Right hindlimb (tissue), 1 donor: ENCODE measurements at regions not wholly inside any gene's neighbourhood (a gene's known extent, or its start where the extent isn't known, plus 50 kb on each side); places are given as distances from the start of the nearest gene placed in this dataset.
"Not testable (repeated sequence)": the region's sequence is repeated elsewhere in the genome, so short reads cannot be mapped to it uniquely, and the experiment has no call there.

ENCODE experiments used
- DNase-seq: peaks from one replicate; pipeline ENCODE4 v3.0.0-alpha.2; 2018

DNA sequence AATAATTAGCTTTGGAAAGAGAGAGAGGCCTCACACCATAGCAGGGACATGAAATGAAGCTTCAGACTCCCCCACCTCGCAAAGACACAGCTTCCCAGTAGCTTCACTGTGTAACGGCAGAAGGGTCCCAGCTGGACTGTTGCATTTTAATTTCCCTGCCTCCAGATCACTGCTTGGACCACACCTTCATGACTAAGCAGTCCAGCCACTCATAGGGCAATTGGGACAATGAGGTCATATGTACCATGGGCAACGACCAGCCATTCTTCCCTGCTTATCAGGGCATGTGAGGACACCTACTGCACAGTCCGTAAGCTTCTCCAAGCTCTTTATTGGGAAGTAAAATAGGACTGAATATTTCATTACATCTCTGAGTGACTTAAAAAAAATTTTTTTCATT is 183.0 kb downstream of the MREG start:
- DNase-seq = no peak

- DNase-seq = no peak
Measured at GRCh38 chr2:215829261-215829660, 184.1 kb downstream of the MREG start.

DNA sequence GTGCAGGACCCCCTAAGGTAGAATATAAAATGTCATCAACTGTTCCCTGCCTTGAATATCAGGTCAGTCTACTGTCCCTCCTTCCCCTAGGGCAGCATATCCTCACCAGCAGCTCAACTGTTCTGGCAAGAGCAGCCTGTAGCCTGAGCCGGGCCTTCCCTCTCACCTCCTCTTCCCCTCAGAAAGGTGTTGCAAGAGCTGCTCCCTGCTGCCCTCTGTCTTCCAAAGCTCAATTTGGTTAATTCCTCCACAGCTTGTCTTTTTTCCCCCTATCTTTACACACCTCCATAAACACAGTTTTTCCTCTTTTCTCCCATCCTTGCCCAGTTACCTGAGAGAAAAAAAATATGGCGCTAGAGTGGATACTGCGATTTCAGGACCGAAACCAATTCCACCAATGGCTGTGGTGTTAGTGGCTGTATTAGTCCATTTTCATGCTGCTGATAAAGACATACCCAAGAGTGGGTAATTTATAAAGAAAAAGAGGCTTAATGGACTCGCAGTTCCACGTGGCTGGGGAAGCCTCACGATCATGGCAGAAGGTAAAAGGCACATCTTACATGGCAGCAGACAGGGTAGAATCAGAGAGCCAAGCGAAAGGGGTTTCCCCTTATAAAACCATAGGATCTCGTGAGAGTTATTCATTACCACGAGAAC is 184.7 kb downstream of the MREG start:
- peak; percentile 29 for DNase-seq

GRCh38 chr2:215826838-215827441 is 186.4 kb downstream of the MREG start:
- DNase-seq = no peak

GRCh38 chr2:215826376-215826775 is 187.0 kb downstream of the MREG start:
- DNase-seq = no peak

DNA sequence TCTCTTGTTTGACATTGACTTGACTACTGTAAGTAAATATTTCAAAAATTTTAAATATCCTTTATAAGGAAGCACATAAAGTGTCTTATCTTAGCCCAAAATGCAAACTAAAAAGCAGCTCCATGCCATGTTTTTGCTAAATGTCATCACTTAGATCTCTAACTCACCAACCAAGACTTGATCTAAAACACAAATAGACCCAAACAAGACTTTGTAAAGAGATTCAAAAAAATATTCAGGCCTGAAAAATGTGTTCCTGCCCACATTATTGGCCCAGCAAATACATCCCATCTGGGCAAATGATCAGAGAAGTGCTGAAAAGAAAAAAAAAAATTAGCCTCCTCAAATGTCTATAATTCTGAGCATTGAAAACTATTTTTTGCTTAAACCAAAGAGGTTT is 187.6 kb downstream of the MREG start:
- no peak for DNase-seq

GRCh38 chr2:215821298-215821697 is 192.1 kb downstream of the MREG start:
- not testable (repeated sequence) for DNase-seq

GRCh38 chr2:215819713-215820112 is 193.6 kb downstream of the MREG start:
- not testable (repeated sequence) for DNase-seq

DNA sequence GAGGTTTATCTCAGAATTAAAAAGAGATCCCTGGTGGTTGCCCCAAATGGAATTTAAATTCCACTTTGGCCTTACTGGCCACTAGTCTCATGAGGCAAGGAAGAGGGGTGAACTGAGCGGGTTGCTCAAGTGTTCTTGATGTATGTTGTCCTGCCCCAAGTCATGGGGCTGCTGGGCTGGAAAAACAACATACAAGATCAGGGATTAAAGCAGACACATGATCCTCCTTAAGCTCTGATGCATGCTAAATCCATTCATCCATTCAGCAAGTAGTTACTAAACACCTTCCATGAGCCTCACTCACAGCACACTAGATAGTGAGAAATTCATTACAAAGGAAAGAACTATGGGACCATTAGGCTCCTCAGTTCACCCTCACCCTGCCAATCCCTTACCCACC is 196.3 kb downstream of the MREG start:
- DNase-seq = no peak

GRCh38 chr2:215816424-215816823 is 196.9 kb downstream of the MREG start:
- no peak for DNase-seq

- no peak for DNase-seq
Measured at GRCh38 chr2:215815960-215816359, 197.4 kb downstream of the MREG start.

- DNase-seq = no peak
Measured at GRCh38 chr2:215812966-215813365, 200.4 kb downstream of the MREG start.

DNA sequence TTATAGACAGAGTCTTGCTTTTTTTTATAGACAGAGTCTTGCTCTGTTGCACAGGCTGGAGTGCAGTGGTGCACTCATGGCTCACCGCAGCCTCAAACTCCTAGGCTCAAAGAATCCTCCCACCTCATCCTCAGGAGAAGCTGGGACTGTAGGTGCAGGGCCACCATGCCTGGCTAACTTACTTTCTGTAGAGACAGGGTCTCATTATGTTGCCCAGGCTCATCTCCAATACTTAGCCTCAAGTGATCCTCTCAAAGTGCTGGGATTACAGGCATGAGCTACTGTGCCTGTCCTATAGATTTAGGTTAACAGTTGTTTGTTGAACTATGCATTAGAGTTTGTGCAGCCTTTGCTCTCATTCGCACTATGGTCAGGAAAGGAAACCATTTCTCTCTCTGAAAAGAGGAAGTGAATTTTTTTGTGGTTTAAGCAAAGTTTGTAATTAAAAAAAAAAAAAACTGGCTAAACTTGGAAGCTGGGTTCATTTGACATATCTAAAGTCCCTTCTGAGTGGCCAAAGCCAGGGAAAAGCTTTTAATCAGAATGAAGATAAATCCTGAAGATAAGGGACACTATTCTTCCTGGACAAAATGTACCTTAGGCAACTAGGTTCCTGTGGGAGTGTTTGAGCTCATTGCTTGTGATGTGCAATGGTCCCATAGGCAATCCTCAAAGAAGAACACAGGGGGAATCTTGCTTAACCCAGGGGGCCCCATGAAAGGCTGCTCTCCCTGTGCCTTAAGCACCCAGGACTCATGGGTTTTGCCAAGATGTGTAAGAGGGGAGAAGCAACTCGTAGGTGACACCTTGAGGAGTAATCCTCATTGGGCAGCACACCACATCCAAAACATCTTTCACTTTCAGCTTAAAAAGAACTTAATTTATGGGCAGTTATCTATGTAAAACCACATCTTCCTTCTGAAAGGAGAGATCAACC is 201.7 kb downstream of the MREG start:
- DNase-seq = no peak

DNA sequence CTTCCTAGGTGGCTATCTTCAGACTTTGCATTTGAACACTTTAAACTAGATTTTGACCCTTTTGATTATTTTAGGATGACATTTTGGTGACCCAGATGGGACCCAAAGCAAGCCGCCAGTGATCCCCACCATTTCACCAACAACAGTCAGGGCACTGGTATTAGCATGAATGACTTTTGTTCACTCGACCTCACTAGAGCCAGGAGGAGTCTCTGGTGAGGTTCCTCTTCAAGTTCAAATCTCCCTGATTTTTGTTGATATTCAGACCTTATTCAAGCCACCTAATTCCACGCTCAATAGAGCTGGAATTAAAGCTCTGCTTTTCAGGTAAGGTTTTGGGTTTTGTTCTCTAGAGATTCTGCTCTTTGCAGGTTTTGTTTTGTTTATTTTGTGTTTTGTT is 202.3 kb downstream of the MREG start:
- no peak for DNase-seq

DNA sequence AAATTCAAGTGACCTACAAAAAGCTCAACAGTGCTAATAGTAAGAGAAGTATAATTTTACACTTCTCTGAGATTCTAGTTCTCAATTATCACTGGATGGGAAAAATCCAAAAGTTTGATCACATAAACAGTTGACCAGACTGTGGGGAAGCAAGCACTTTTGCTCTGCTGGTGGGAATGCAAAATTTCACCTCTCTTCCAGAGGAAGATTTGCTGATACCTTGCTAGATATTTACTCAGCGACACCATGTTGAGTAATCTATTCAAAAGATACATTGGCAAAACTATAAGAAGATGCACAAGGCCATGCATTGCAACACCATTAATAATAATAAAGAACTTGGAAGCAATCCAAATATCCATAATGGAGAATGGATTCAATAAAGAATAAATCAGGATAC is 204.4 kb downstream of the MREG start:
- DNase-seq = no peak

GRCh38 chr2:215808194-215808593 is 205.2 kb downstream of the MREG start:
- no peak for DNase-seq

DNA sequence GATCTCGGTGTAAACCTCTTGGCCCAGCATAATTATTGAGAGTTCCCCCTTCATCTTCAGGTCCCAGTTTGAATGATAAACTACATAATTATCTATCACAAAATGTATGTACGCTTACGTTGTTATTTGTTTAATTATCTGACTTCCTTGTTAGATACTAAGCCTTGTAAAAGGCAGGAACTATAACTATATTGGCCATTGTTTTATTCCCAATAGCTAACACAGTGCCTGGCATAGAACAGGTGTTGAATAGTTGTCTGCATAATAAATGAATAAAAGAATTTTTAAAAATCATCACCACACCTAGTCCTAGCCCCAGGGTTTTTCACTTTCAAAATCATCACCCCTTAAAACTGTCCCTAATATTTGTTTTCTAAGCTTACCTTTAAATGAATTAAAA is 207.9 kb downstream of the MREG start:
- no peak for DNase-seq

DNA sequence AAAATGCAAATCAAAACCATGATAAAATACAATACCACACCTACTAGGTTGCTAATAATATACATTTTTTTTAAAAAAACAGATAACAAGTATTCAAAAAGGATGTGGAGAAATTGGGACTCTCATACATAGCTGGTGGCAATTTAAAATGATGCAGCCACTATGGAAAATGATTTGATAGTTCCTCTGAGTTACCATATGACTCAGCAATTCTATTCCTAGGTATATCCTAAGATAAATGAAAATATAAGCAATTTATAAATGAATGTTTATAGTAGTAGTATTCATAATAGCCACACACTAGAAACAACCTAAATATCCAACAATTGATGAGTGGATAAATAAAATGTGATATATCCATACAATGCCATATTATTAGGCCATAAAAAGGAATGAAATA is 210.2 kb downstream of the MREG start:
- no peak for DNase-seq

DNA sequence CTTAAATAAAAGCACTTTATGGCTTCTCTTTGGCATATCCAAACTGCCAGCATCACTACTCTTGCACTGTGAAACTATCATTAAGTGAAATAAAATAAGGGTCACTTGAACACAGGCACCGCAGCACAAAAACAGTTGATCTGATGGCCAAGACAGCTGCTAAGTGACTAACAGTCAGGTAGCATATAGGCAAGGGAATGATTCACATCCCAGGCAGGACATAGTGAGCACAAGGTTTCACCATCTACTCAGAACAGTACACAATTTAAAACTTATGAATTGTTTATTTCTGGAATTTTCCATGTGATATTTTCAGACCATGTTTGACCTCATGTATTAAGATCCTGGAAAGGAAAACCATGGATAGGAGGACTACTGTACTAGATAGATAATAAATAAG is 214.2 kb downstream of the MREG start:
- no peak for DNase-seq

DNA sequence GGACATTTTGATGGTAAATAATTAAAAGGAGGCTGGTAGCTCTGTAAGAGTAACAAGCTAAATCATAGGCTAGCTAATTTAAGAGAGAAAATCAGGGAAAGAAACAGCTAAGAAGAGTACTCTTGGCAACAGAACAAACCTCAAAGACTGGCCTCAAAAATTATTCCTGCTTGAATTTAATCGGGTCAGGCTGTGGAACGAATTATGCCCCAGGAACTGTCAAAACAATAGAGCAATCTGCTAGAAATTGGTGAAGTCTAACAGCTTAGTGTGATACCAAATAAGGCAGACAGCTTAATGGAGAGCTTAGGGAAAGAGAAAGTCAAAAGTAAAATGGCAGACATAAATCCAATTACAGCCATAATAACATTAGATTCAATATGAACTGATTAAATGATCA is 215.7 kb downstream of the MREG start:
- no peak for DNase-seq

DNA sequence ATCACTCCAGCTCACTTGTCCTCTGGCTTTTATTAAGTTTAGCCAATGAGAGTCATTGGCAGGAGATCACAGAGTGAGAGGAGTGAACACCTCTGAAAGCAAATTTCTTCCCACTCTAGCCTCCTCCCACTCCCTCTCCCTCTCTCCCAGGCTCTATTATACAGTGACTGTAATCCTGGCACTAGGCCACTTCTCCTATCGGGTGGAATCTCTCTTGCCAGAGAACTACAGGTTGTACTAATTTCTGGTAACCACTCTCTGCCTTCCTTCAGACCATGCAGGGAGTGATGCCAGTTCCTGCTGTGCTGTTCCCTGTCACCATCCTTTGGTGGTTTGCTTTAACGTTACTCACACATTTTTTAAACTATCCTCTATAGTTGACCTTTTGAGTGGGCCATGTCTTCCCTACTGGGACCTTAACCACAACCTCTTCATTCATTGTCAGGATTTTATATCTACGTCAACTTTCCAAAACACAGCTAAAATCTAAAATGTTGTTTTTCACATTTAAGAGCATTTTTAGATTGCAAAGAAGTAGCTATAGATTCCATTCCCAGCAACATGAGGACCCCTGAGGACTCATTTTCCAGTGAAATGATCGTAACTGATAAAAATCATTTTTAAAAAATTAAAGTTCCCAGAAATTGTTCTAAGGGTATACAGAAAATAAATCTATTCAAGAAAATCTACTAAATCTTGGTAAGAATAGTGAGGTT is 217.1 kb downstream of the MREG start:
- no peak for DNase-seq

DNA sequence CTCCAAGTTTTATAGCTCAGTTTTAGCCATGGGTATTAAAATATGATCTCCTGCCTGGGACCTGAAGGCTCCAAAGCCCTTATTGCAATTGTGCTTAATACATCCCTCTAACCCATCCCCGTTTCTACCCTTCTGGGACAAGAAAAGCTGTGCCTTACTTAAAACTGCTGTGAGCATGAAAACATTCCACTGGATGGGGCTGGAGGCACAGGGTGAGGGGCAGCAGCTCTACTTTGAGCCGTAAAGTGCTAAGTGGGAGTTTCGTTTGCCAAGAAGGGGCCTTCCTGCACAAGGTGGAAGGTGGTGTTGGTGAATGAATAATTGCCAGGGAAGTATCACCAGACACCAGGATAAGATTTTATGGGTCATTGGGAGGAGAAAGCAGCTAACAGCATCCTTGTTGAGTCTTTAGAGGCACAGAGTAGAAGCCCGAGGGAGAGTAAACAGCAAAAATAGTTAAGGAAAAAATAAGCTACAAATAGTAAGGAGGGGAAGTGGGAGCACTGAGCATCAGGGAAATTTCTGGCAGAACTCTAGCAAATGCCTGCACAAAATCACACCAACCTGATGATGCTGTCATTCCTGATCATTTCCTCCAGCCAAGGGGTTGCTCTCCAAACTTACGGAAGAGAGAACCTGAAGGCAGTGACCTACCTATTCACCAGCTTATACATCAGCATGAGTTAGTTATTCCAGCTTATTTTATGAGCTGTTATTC is 218.4 kb downstream of the MREG start:
- DNase-seq = peak; percentile 55
